Osteocyte (in vitro differentiated cells): ENCODE measurements at regions not wholly inside any gene's neighbourhood (a gene's known extent, or its start where the extent isn't known, plus 50 kb on each side); places are given as distances from the start of the nearest gene placed in this dataset.

Experiments used
- DNase-seq: peaks from one replicate; pipeline ENCODE4 v3.0.0; 2021; ENCODE audit warnings: mixed read lengths; ENCODE audit not compliant: unreplicated experiment; ENCODE audit errors: extremely low spot score
- H3K27ac Mint-ChIP-seq: one replicate; pipeline ENCODE4 v1.8.0; 2021; ENCODE audit warnings: mild to moderate bottlenecking, mixed read lengths; ENCODE audit not compliant: unreplicated experiment
- H3K27me3 Mint-ChIP-seq: one replicate; pipeline ENCODE4 v1.8.0; 2021; ENCODE audit warnings: mixed read lengths; ENCODE audit not compliant: unreplicated experiment
- H3K36me3 Mint-ChIP-seq: one replicate; pipeline ENCODE4 v1.8.0; 2021; ENCODE audit warnings: mixed read lengths; ENCODE audit not compliant: unreplicated experiment
- H3K4me1 Mint-ChIP-seq: one replicate; pipeline ENCODE4 v1.8.0; 2021; ENCODE audit warnings: mixed read lengths; ENCODE audit not compliant: unreplicated experiment
- H3K4me3 Mint-ChIP-seq: one replicate; pipeline ENCODE4 v1.8.0; 2021; ENCODE audit warnings: mild to moderate bottlenecking, moderate library complexity, mixed read lengths; ENCODE audit not compliant: unreplicated experiment
- H3K9me3 Mint-ChIP-seq: one replicate; pipeline ENCODE4 v1.8.0; 2021; ENCODE audit warnings: mixed read lengths; ENCODE audit not compliant: unreplicated experiment
- TF ChIP-seq, protein P1 (sequence below): fragments of 200-600 bp; sonication (generic); IDR thresholded peaks from 2 replicates; pipeline ENCODE4 v1.5.0; 2021; ENCODE audit warnings: antibody characterized with exemption, mild to moderate bottlenecking, moderate library complexity

DNA sequence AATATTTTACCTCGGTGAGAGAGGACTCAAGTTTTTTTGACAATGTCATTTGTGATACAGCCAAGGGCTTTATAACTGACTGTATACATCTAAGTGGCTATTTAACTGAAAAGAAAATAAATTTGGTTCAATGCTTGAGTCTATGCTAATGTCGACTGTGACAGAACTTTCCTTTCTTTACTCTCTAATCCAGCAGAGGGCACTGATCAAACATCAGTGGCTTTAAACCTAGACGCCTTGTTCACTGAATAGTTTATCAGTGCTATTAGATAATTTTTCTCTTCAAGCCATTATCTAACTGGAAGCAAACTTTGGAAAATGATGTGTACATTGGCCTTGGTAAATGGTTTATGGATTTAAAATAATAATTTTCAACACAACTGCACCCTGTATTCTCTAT is 285.1 kb downstream of the CHL1 start:
- no peaks in the 10 kb centered on the region for H3K27me3 Mint-ChIP-seq
- no peak overlapping the region for H3K27ac Mint-ChIP-seq
- no peak for DNase-seq
- no peaks in the 10 kb centered on the region for H3K36me3 Mint-ChIP-seq
- H3K4me3 Mint-ChIP-seq, result no peak overlapping the region
- TF ChIP-seq, protein P1, sequence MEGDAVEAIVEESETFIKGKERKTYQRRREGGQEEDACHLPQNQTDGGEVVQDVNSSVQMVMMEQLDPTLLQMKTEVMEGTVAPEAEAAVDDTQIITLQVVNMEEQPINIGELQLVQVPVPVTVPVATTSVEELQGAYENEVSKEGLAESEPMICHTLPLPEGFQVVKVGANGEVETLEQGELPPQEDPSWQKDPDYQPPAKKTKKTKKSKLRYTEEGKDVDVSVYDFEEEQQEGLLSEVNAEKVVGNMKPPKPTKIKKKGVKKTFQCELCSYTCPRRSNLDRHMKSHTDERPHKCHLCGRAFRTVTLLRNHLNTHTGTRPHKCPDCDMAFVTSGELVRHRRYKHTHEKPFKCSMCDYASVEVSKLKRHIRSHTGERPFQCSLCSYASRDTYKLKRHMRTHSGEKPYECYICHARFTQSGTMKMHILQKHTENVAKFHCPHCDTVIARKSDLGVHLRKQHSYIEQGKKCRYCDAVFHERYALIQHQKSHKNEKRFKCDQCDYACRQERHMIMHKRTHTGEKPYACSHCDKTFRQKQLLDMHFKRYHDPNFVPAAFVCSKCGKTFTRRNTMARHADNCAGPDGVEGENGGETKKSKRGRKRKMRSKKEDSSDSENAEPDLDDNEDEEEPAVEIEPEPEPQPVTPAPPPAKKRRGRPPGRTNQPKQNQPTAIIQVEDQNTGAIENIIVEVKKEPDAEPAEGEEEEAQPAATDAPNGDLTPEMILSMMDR, result no peak
- no peaks in the 10 kb centered on the region for H3K4me1 Mint-ChIP-seq
- peaks cover 30% of the 10 kb centered on the region for H3K9me3 Mint-ChIP-seq

DNA sequence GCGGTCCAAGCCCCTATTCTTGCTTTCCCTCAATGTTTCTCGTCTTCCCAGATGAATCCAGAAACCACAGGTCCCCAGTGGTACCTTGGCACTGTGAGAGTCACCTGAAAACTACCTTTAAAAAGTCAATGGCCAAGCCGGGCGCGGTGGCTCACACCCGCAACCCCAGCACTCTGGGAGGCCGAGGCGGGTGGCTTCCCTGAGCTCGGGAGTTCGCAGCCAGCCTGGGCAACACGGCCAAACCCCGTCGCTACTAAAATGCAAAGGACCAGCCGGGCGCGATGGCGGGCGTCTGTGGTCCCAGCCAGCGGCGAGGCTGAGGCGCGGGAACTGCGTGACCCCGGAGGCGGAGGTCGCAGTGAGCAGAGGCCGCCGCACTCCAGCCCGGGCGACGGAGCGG is 285.9 kb downstream of the CHL1 start:
- Mint-ChIP-seq H3K27me3 (no peaks in the 10 kb centered on the region), H3K36me3 (no peaks in the 10 kb centered on the region), H3K27ac (no peak overlapping the region), H3K9me3 (peaks cover 22% of the 10 kb centered on the region), H3K4me3 (no peak overlapping the region), H3K4me1 (no peaks in the 10 kb centered on the region)
- DNase-seq, result no peak
- TF ChIP-seq, protein P1, result no peak

DNA sequence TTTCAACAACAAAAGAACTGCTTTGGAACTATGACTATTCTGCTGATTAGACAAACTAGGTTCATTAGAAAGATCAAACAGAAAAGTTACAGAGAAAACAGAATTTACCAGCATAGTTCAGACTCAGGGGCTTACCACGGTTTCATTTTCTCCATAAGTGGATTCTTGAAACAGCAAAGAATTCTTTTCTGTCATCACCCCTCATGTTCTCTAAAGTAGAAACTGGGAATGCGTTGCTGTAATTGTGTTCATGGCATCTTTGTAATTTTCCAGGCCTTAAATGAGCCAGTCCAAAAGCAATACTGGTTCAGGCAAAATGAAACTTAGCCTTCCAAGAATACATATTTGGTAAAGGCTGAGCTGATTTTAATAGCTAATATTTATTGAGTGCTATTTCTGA is 287.8 kb downstream of the CHL1 start:
- Mint-ChIP-seq H3K9me3 (peaks cover 6% of the 10 kb centered on the region), H3K27ac (no peak overlapping the region), H3K4me1 (no peaks in the 10 kb centered on the region), H3K4me3 (no peak overlapping the region), H3K27me3 (no peaks in the 10 kb centered on the region), H3K36me3 (no peaks in the 10 kb centered on the region)
- TF ChIP-seq, protein P1, result no peak
- DNase-seq, result no peak

DNA sequence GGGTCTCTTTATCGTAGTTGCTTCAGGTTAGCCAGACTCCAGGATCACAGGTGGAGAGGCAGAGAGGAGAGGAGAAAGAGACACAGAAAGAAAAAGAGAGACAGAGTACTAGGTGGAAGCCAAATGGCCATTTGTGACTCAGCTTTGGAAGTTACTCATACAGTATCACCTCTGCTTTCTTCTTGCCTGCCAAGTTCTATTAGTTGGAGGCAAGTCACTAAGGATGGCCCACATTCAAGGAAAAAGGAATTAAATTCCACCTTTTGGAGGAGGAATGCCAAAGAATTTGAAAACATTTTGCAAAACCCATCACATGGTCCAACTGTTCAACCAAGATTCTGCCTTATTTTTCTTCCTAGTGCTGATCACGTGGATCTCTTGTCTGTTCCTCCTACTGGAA is 291.1 kb downstream of the CHL1 start:
- Mint-ChIP-seq H3K4me3 (no peak overlapping the region), H3K27me3 (no peaks in the 10 kb centered on the region), H3K4me1 (no peaks in the 10 kb centered on the region), H3K9me3 (no peaks in the 10 kb centered on the region), H3K27ac (no peak overlapping the region), H3K36me3 (no peaks in the 10 kb centered on the region)
- TF ChIP-seq, protein P1, result no peak
- DNase-seq, result no peak

DNA sequence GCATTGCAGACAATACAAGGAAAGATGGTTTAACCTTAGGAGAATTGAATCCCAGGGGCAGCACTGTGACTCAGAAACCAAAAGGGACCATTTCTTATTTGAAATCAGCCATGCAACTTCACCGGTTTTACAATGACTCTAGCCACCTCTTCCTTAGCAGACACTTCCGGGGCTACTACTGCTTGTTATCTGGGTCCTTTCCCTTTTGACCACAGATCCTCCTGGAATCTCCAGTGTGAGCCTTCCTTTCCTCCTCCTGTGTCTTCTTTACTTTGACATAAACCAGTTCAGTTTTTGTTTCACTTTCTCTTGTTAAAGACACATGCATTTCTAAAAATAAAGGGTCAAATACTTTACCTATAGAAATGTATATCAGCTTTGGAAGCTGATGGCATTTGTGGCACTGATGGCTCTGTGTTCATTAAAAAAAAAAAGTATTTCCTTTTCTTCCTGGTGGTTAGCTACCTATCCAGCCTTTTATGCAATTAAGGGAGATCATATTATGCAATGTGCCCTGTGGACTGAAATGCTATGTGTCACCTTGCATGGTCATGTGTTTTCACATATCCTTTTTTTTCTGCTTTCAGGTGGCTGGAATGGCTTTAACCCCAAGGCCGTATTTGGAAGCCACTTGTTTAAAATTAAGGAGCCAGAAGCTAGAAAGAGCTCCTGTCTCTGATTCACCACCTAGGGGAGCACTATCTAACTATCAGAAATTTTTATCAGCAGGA is 296.2 kb downstream of the CHL1 start:
- H3K27me3 Mint-ChIP-seq, result no peaks in the 10 kb centered on the region
- DNase-seq, result no peak
- H3K27ac Mint-ChIP-seq, result no peak overlapping the region
- TF ChIP-seq, protein P1, result no peak
- H3K4me1 Mint-ChIP-seq, result no peaks in the 10 kb centered on the region
- no peak overlapping the region for H3K4me3 Mint-ChIP-seq
- H3K9me3 Mint-ChIP-seq, result no peaks in the 10 kb centered on the region
- no peaks in the 10 kb centered on the region for H3K36me3 Mint-ChIP-seq
